Inferior parietal cortex (tissue), 1 donor: ENCODE measurements at regions not wholly inside any gene's neighbourhood (a gene's known extent, or its start where the extent isn't known, plus 50 kb on each side); places are given as distances from the start of the nearest gene placed in this dataset.
"Not testable (repeated sequence)": the region's sequence is repeated elsewhere in the genome, so short reads cannot be mapped to it uniquely, and the experiment has no call there.

Experiments used
- DNase-seq: peaks from one replicate; pipeline ENCODE4 v3.0.0-alpha.2; 2016; ENCODE audit errors: extremely low spot score

DNA sequence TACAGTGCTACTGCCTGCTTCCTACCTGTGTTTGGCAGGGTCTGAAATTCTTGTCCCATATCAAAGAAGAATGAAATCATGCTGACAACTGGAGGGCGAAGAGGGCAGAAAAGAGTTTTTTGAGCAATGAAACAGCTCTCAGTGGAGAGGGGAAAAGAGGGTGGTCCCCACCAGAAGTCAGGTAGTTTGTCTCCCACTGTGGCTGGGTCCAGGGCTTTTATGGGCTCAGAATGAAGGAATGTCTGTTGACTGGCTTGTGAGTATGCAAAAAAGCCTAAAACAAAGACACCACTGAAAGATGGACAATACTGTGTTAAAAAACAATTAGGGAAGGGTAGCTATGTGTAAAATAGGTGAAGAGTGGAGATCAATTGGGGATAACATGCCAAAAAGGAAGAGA is 115.0 kb downstream of the ADAM29 start:
- DNase-seq, result no peak

DNA sequence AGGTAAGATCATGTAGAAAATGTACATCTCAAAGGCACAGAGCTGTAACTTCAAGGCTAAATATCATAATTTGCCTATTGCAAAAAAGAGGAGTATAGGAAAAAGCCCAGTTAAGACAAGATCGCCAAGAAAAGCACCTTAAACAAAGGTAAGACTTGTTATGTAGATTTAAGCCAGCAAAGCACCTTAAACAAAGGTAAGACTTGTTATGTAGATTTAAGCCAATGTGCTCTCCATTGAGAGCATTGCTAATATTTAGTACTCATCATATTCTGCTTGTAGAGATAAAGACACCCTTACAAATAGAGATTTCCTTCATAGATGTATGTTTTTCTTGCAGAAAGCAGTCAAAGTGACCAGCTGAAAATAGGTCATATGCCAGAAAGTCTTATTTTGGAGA is 115.8 kb downstream of the ADAM29 start:
- no peak for DNase-seq

DNA sequence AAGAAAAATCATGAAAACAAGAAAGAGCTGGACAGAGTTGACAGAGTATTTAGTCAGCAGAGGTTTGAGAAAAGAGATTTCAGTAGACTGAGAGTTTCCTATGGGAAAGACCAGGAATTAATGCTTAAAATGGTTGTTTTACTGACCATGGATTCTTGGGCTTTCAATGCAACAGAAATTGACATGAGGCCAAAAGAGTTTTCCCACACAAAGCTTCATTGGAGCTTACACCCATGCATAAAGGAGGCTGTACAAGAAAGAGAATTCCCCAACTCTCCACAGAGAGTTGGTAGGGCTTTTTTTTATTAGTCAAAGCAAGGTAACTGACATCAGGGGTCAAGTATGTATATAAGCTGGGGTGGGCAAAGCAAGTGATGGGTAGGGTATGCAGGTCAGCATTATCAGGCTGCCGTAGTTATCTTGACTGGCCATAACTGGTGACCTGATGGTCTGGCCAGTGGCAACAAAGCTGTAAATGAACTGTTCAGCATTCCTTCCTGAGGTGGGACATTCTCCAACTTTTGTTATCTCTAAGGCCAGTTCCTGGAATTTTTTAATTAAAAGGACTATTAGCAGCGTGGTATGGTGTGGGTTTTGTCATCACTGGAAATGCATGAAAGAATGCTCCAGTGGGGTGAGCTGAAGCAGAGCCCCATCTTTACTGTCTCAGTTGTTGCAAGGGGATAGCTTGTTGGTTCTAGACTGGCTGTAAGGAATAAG is 117.0 kb downstream of the ADAM29 start:
- no peak for DNase-seq

DNA sequence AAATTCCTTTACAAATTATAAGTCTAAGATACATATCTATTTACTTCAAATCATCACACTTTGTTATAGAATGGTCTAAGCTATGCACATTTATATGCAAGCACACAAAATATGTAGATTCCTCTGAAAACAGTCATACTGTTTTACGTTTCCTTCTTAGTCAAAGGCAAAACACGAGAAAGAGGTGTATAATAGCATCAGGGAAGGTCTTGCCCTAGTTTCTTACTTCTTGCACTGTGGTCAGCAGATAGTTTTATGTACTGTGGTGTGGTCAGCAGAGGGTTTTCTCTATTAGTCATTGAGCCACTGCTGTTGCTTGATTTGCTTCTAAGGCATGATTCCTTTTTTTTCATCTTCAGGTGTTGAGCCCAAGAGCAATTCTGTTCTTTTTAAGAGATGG is 117.7 kb downstream of the ADAM29 start:
- no peak for DNase-seq

DNA sequence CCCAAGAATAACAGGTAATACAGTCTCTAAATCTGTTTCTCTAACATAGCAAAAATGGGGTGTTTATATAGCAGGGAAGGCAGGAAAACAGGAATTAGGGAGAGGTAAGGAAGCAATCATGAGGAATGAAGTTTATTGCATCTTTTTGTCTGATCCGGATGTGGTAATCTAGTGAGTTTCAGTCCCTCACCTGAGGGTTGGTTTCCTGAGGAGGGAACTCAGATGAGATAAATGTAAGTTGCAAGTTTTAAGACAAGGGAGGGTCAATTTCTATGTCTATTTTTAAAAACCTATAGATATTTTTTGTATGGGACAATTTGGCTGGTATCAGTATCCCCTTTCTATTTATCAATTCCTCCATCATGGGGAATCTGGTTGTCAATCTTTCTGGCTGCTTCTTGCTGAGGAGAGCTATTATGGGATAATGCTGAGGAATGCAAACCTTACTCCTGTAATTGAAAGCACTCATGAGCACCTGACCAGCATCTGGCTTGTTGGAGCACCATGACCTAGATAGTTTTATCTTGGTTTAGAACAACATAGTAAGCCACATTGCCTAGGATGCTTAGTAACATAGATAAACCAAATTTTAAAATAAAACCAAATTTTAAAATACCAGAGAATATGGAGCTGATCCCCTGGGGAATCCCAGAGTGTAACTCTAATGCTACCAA is 130.1 kb downstream of the ADAM29 start:
- DNase-seq, result no peak

DNA sequence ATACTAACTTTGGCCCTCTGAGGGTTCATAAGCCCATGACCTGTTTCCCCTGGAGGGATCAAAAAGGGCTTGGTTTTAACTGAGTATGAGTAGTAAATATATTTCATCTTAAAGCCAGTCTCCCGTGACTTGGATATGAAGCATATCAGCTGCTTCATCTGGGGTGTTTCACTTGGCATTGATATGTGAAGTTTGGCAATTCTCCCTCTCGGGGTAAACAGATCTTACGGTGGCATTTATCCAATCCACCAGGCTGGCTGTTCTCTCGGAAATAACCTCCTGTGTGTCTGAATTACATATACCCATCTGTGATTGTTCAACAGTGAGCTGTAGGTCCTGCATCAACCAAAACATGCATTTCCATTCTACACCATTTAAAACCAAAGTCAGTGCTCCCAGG is 130.7 kb downstream of the ADAM29 start:
- DNase-seq, result no peak

DNA sequence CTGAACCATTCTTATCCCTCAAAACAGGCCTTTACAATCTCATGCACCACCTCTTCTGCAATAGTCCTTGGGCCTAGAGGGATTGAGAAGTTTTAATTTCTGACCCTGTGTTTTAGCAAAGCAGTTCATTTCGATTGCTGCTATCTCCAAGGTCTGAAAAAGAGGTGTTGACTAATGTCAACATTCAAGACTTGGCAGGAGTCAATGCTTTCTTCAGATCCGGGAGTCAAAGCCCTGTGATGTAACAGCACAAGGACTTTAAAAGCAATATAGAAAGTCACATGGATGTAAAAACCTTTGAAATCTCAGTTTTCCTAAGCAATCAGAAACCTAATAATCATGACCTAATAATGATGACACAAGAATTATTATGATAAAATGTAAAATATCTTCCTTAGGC is 133.8 kb downstream of the ADAM29 start:
- no peak for DNase-seq

DNA sequence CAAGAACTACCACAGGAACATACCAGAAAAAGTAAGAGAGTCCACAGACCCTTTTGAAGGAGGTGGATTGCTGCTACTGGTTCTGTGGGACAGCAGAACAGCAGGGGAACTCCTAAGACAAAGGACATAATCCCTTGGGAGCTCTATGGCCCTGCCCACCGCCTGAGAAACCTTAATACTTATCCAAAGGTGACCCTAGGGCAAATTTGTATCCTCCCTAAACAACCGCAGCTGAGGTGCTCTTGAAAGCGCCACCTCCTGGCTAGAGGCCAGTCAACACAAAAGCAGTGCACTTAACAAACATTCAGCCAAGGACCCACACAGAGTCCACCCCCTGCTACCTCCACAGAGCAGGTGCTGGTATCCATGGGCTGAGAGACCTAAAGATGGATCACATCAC is 136.8 kb downstream of the ADAM29 start:
- DNase-seq, result no peak

DNA sequence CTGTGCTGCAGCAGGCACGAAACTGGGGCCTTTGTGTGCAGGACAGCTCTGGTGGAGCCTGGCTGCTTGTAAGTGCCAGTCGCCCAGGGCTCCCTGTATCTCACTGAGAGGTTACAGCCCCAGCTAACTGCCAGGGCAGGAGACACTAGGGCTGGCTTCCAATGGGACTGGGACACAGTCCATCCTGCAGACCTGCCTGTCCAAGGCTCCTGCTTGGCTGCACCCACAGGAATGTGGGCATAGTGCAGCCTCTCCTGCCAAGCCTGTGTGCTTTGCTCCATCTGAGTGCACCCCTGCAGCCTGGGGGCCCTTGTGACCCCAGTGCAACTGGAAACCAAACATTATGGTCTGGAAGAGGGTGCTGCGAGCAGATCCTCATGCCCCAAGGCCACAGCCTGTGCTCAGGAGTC is 144.0 kb downstream of the ADAM29 start:
- DNase-seq, result no peak

DNA sequence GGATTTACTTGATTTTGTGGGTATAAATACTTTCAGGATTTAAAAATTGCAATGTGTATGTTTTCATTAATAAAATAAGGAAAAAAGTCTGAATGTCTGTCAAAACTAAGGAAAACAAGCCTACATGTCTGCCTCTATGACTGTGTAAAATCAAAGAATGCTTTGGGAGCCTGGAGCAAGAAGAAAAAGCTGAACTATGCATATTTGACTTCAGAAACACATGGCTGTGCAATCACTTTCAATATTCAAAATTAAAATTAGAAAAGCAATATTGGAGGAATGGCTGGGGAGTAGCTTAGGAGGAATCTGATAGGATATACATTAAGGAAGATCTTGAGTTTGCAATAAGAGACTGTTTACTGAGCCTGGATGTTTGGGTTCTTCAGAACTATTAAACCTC is 147.1 kb downstream of the ADAM29 start:
- no peak for DNase-seq

DNA sequence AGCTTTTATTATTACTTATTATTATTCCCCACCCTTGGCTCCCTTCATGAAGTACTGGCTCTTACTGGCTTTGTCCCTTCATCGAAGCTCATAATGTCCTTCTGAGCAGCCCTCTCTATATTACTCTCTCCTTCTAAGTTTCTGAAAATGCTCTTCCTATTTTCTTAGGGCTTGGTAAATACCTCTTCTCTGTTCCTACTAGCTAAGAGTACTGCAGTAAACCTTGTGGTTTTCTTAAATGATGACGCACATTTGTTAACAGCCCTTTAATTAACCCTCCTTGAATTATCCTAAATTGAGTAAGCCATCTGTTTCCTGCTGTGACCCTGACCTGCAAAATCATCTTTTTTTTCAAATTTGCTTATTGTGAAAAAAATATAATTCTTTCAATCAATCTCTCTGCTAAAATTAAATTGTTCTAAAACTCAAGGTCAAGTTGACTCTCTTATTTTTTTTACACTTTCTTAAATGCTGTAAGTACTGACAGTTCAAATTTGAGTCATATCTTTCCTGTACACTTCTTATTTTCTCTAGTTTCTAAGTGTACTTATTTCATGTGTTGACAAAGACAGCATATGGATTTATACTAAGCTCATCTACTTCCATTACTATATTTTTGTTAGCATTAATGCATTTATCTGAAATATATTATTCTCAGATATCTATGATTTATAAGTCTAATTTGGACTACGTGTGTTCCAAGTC is 148.9 kb downstream of the ADAM29 start:
- DNase-seq, result no peak

DNA sequence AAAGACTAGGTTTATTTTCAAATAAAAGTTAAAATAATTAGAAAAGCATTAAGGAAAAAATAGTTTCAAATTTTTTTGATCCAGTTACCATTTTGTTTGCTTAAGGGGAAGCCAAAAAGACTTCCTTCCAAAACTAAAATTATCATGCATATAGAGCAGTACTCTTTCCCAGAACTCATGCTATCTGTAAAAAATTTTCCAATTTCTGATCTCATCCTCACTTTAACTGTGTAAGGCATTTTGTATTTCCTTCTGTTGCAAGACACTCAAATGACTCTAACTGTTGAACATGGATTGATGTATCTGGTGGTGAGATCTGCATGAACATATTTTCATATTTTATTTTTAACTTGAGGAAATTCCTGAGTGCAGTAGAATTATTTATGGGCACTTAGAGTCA is 150.1 kb downstream of the ADAM29 start:
- DNase-seq, result no peak

DNA sequence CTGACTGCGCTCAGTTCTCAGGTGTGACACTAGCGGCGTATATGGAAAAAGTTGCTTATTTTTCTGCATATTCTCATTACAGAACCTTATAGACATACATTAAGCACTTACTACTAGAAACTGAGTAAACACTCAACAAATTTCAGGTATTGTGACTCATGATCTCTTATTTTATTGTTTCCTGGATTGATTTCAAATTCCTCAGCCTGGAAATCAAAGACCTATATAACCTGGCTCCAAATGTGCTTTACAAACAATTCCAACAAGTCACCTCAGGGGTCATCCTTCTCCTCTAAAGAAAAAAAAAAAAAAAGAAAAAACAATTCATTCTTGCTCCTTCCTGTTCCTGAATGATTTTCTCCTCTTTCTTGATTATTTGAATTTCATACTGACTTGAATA is 152.3 kb downstream of the ADAM29 start:
- no peak for DNase-seq

DNA sequence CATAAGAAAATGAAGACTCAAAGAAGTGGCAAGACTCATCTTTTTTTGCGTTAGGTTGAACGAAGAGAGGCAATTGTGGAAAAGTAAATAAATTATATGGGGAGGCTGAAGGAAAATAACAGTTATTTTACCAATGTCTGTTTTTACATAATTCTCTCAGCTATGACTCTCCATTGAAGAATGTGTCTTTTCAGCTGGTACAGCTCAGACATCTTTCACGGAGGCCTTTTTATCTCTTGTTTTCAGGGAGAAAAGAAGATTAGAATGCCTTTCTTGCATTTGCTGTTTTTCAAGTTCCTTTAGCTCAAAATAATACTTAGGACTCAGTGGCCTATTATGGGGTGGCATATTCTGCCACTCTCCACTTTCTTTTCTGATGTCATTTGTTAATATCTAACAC is 153.0 kb downstream of the ADAM29 start:
- DNase-seq, result no peak

DNA sequence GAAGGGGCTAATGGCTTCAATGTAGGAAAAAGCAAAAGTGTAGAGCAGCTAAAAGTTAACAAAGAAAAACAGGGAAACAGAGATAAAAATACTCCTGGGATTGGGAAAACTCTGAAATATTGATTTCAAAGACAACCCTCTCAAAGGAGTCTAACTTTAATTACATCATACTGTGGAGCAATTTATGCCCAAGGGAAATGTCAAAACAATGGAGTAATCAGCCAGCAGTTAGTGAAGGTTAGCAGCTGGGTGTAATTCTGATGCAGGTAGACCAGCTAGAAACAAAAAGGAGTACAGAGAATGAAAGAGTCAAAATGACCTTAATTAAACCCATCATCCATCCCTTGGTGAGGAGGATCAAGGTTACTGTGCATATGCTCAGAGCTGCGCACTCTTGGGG is 169.0 kb downstream of the ADAM29 start:
- DNase-seq, result no peak

DNA sequence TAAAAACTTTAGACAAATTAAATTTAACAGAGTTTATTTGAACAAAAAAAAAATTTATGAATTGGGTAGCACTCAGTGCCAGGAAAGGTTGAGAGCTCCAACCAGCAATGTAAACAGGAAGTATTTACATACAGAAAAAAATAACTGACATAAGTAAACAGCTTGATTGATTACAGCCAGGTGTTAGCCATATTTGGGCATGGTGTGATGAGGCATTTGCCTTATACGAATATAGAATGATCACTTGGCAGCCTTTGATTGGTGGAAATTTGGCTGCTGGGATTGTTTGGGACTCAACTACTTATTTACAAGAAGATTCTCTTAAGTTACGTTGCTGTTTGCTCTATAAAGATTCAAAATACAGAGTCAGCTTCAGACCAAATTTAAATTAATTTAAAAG is 172.0 kb downstream of the ADAM29 start:
- no peak for DNase-seq

DNA sequence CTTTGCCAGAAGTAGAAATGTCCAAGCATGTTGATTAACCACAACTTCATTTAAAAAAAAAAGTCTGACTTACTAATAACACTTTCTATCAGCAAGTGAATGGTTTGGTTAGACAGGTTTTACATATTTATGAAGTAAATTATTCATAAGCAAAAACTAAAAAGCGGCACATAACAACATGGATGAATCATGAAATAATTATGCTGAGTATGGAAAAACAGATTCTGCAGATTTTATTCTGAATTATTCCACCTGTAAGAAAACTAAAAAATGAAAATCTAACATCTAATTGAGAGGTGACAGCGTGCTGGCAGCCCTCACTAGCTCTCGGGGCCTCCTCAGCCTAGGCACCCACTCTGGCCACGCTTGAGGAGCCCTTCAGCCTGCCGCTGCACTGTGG is 173.5 kb downstream of the ADAM29 start:
- no peak for DNase-seq

DNA sequence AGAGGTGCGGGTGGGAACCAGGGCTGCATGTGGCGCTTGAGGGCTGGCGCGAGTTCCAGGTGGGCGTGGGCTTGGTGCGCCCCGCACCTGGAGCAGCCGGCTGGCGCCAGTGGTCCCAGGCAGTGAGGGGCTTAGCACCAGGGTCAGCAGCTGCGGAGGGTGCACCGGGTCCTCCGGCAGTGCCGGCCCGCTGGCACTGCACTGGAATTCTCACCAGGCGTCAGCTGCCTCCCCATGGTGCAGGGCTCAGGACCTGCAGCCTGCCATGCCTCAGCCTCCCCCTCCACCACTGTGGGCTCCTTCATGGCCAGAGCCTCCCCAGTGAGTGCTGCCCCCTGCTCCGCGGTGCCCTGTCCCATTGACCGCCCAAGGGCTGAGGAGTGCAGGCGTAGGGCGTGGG is 174.0 kb downstream of the ADAM29 start:
- no peak for DNase-seq

DNA sequence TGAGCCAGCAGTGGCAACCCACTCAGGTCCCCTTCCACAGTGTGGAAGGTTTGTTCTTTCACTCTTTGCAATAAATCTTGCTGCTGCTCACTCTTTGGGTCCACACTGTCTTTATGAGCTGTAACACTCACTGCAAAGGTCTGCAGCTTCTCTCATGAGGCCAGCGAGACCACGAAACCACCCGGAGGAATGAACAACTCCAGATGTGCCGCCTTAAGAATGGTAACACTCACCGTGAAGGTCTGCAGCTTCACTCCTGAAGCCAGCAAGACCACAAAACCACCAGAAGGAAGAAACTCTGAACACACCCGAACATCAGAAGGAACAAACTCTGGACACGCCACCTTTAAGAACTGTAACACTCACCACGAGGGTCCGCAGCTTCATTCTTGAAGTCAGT is 174.9 kb downstream of the ADAM29 start:
- DNase-seq, result not testable (repeated sequence)

DNA sequence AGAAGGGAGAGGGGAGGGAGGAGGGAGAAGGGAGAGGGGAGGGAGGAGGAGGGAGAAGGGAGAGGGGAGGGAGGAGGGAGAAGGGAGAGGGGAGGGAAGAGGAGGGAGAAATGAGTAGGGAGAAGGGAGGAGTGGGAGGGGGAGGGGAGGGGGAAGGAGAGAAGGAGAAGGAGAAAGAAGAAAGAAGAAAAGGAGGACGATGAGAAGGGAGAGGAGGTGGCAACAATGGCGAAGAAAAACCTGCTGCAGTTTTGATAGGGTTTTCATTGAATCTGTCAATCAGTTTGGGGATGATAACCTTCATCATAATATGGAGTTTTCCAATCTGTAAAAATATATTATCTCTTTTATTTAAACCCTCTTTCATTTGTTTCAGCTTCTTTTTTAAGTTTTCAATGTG is 185.2 kb downstream of the ADAM29 start:
- DNase-seq, result no peak

DNA sequence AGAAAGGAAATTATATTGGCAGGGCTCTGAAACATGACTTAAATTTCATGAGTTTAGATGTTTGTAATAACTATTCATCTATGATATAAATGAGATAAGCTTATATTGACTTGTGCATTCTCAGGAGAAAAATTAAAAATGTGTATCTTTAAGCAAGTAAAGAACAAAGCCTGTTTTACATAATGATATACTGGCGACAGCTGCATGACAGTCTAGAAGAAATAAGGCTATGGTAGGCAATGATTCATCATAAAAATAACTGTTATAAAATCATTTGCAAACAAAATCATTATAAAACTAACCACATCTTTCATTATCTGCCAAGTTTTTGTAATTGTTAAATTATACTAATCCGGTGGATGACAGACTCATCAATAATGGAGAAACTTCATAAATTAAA is 188.1 kb downstream of the ADAM29 start:
- no peak for DNase-seq

DNA sequence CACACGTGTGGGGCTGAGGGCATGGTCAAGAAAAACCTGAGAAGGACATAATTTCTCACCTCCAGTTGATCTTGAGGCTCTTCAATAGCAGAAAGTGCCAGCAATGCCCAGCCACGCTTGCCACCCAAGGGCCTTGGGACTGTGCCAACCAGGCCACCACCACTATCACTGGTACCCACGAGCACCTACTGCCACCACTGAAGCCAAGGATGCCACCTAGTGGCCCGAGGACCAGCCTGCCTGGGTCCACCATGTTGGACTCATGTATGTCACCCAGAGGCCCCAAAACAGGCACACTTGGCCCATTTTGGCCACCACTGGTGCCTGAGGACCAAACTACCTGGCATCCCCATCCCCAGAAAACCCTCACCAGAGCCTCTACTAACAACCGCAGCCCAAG is 191.8 kb downstream of the ADAM29 start:
- no peak for DNase-seq

DNA sequence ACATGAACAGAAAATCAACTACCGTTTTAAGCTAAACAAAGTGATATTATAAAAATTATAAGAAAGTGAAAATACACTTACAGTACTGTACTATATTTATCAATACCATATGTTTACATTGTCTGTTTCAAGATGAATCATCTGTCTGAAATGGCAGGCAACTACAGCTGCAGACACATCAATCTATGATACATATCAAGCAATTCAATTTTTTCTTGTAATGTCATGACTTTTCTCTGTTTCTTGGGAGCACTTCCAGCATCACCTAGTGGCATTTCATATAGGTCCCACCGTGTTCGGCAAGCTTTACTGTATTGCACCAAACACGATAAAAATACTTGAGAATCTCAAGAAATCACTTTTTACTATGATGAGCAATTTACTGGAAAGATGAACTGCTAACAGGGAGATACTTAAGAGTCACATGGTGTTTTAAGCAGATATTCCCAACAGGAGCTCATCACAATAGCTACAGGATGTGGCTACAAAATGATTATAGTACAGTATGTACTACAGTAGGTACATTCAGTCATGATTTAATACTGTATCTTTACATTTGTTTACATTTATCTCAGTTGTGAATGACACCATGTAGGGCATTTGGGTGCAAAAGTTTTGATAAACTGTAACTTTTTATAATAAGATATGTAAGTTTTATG is 207.4 kb downstream of the ADAM29 start:
- no peak for DNase-seq
